Esophagus muscularis mucosa (tissue), 4 donors: ENCODE measurements at regions not wholly inside any gene's neighbourhood (a gene's known extent, or its start where the extent isn't known, plus 50 kb on each side); places are given as distances from the start of the nearest gene placed in this dataset.

Experiments
- EP300 ChIP-seq: sonication (generic); formaldehyde crosslinking; IDR thresholded peaks from one replicate; pipeline ENCODE4 v1.6.1; 2017; ENCODE audit warnings: antibody characterized with exemption
- POLR2A ChIP-seq: fragments of 450-650 bp; IDR thresholded peaks from one replicate; pipeline ENCODE4 v1.6.1; 2017; ENCODE audit warnings: antibody characterized with exemption, moderate library complexity, mild to moderate bottlenecking, low read depth
- POLR2AphosphoS5 ChIP-seq, 2 donors: sonication (generic); formaldehyde crosslinking; IDR thresholded peaks; one replicate each; pipeline ENCODE4 v1.6.1; 2017; ENCODE audit warnings: antibody characterized with exemption in 2 of 2
- TF ChIP-seq, protein P1 (sequence below), 3 experiments: fragments of 200-600 bp in 2 of 3; fragments of 450-650 bp in 1 of 3; sonication (generic) in 2 of 3; IDR thresholded peaks; one replicate each; pipeline ENCODE4 v1.5.1; 2017 to 2019; ENCODE audit warnings: antibody characterized with exemption in 3 of 3, mild to moderate bottlenecking in 2 of 3, moderate library complexity in 1 of 3

DNA sequence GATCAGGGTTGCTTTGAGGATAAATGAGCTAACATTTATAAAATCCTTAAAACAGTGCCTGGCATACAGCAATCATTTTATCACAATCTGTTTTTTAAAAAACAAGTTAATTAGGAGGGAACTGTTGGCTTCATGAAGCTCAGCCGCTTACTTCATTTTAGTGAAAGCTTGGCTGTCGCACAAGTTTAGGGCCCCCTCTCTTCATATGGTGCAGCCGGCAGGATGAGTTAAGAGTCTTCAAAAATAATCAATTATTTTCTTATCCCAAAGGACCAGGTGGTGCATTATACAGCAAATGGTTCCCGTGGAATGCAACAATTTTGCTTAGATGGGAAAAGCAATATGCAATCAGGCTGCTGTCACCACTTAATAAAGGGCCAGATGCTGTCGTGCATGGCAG lies 57.4 kb upstream of the PROKR2 start:
- no peak for TF ChIP-seq POLR2A
- TF ChIP-seq, protein P1, sequence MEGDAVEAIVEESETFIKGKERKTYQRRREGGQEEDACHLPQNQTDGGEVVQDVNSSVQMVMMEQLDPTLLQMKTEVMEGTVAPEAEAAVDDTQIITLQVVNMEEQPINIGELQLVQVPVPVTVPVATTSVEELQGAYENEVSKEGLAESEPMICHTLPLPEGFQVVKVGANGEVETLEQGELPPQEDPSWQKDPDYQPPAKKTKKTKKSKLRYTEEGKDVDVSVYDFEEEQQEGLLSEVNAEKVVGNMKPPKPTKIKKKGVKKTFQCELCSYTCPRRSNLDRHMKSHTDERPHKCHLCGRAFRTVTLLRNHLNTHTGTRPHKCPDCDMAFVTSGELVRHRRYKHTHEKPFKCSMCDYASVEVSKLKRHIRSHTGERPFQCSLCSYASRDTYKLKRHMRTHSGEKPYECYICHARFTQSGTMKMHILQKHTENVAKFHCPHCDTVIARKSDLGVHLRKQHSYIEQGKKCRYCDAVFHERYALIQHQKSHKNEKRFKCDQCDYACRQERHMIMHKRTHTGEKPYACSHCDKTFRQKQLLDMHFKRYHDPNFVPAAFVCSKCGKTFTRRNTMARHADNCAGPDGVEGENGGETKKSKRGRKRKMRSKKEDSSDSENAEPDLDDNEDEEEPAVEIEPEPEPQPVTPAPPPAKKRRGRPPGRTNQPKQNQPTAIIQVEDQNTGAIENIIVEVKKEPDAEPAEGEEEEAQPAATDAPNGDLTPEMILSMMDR (IDR thresholded peaks at IDR 0.05), result no peak
- TF ChIP-seq EP300, result no peak
- TF ChIP-seq POLR2AphosphoS5 (IDR thresholded peaks at IDR 0.05), result no peak
